ENCODE measurements at regions not wholly inside any gene's neighbourhood (a gene's known extent, or its start where the extent isn't known, plus 50 kb on each side); places are given as distances from the start of the nearest gene placed in this dataset.
"Not testable (repeated sequence)": the region's sequence is repeated elsewhere in the genome, so short reads cannot be mapped to it uniquely, and the experiment has no call there.

GRCh38 chr12:131395971-131396573, 314.8 kb upstream of the SFSWAP start:
- intact Hi-C loops (cut with DNase I; ENCODE audit: low total_unique reads) = no loop called here
- no peak overlapping the region for H3K4me3 ChIP-seq (ENCODE audit: low read depth, poor library complexity, severe bottlenecking)
- DNase-seq (ENCODE audit: low spot score in 2 of 2) = no peak
- TF ChIP-seq POLR2A (IDR thresholded peaks at IDR 0.05) (no peak), CTCF (IDR thresholded peaks at IDR 0.05) (no peak)
- WGBS, 2 donors = 91 to 94% methylated on average over 1 of the region's 1 CpG

- TF ChIP-seq CTCF (IDR thresholded peaks at IDR 0.05) (no peak), POLR2A (IDR thresholded peaks at IDR 0.05) (no peak)
- intact Hi-C loops (cut with DNase I; ENCODE audit: low total_unique reads) = no loop called here
- 67 to 68% methylated on average over 5 of the region's 5 CpGs for WGBS, 2 donors
- H3K4me3 ChIP-seq (ENCODE audit: low read depth, poor library complexity, severe bottlenecking) = no peak overlapping the region
- no peak for DNase-seq (ENCODE audit: low spot score in 2 of 2)
These were observed 313.3 kb upstream of the SFSWAP start for GRCh38 chr12:131397493-131398181.

- H3K4me3 ChIP-seq (ENCODE audit: low read depth, poor library complexity, severe bottlenecking) = no peak overlapping the region
- intact Hi-C loops (cut with DNase I; ENCODE audit: low total_unique reads) = no loop called here
- TF ChIP-seq CTCF (IDR thresholded peaks at IDR 0.05) = no peak
- TF ChIP-seq POLR2A (IDR thresholded peaks at IDR 0.05) = no peak
- DNase-seq (ENCODE audit: low spot score in 2 of 2) = no peak
These were observed 311.9 kb upstream of the SFSWAP start for GRCh38 chr12:131399000-131399399.

GRCh38 chr12:131400668-131401294, 310.1 kb upstream of the SFSWAP start:
- H3K4me3 ChIP-seq (ENCODE audit: low read depth, poor library complexity, severe bottlenecking); DNase-seq (ENCODE audit: low spot score in 2 of 2); intact Hi-C loops (cut with DNase I; ENCODE audit: low total_unique reads): not testable (repeated sequence)
- WGBS, 2 donors = 82 to 84% methylated on average over 2 to 4 of the region's 4 CpGs

- H3K4me3 ChIP-seq (ENCODE audit: low read depth, poor library complexity, severe bottlenecking); intact Hi-C loops (cut with DNase I; ENCODE audit: low total_unique reads); DNase-seq (ENCODE audit: low spot score in 2 of 2): not testable (repeated sequence)
- WGBS, 2 donors = 20 to 25% methylated on average over 11 to 13 of the region's 13 CpGs
These were observed 308.8 kb upstream of the SFSWAP start for GRCh38 chr12:131401907-131402633.

- DNase-seq (ENCODE audit: low spot score in 2 of 2) = no peak
- intact Hi-C loops (cut with DNase I; ENCODE audit: low total_unique reads) = no loop called here
- 83 to 85% methylated on average over 13 to 14 of the region's 14 CpGs for WGBS, 2 donors
- H3K4me3 ChIP-seq (ENCODE audit: low read depth, poor library complexity, severe bottlenecking) = no peak overlapping the region
- TF ChIP-seq CTCF (IDR thresholded peaks at IDR 0.05) (no peak), POLR2A (IDR thresholded peaks at IDR 0.05) (no peak)
These were observed 308.0 kb upstream of the SFSWAP start for GRCh38 chr12:131402781-131403396.

All from lower leg skin (tissue), 4 donors.